ENCODE measurements at regions not wholly inside any gene's neighbourhood (a gene's known extent, or its start where the extent isn't known, plus 50 kb on each side); places are given as distances from the start of the nearest gene placed in this dataset.
A peak's percentile ranks its signal among the peaks of the same experiment; 100 is the strongest.

DNA sequence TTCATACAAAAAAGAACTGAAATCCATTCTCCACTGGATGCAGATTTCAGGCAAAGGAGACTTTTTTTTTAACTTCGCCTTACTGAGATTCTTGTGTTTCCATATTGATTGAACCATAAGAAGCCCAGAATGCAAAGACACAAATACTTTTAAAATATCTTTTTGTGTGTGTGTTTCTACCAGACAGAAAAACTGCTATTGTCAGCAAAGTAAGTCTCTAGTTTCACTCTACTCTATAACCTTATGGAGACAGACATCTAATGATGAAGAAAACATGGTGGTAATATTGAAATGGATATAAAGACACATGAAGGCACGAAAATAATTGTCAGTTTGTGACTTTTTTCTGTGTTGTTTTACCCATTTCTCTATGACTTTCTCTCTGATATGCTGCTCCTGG is 260.3 kb upstream of the RORB start:
- in situ Hi-C loops (cut with MboI; ENCODE audit: low pct_unique_long_range_greater_than_20kb, low sequenced_read_pairs, unreplicated experiment): no loop called here
- TF ChIP-seq, protein P1, sequence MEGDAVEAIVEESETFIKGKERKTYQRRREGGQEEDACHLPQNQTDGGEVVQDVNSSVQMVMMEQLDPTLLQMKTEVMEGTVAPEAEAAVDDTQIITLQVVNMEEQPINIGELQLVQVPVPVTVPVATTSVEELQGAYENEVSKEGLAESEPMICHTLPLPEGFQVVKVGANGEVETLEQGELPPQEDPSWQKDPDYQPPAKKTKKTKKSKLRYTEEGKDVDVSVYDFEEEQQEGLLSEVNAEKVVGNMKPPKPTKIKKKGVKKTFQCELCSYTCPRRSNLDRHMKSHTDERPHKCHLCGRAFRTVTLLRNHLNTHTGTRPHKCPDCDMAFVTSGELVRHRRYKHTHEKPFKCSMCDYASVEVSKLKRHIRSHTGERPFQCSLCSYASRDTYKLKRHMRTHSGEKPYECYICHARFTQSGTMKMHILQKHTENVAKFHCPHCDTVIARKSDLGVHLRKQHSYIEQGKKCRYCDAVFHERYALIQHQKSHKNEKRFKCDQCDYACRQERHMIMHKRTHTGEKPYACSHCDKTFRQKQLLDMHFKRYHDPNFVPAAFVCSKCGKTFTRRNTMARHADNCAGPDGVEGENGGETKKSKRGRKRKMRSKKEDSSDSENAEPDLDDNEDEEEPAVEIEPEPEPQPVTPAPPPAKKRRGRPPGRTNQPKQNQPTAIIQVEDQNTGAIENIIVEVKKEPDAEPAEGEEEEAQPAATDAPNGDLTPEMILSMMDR (IDR thresholded peaks at IDR 0.05; ENCODE audit: extremely low read depth, insufficient read depth, missing control alignments): no peak

DNA sequence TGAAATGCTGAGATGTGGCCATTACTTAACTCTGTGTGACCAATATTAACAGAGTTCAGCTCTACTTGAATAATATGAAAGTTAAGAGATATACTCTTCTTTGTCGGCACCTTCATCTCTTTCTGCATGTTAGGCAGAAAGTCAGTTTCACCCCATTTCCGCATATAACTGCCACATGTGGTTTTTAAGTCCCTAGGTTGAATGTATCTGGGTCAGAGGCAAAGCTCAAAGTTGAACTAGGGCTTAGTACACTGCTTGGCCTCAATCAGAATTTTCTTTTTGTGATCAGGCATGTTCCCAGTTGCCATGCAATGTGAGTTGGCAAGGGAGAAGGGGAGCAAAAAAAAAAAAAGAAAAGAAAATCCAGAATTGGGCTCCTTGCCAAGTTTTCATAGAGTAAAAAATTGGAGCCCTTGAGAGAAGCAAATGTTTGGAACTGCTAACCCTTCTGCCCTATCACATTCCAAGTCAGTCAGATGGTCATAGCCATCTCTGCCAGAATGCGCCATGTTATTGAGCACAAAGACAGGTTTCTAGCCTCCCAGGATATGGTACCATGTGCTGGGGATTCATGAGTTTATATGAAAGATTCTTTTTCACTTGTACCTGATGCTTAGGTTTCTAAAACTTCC is 251.2 kb upstream of the RORB start:
- TF ChIP-seq, protein P1 (IDR thresholded peaks at IDR 0.05; ENCODE audit: extremely low read depth, insufficient read depth, missing control alignments): no peak
- in situ Hi-C loops (cut with MboI; ENCODE audit: low pct_unique_long_range_greater_than_20kb, low sequenced_read_pairs, unreplicated experiment): no loop called here

More for the DNA sequence above, 260.3 kb upstream of the RORB start:
- DNase-seq (ENCODE audit: low spot score): no peak

DNA sequence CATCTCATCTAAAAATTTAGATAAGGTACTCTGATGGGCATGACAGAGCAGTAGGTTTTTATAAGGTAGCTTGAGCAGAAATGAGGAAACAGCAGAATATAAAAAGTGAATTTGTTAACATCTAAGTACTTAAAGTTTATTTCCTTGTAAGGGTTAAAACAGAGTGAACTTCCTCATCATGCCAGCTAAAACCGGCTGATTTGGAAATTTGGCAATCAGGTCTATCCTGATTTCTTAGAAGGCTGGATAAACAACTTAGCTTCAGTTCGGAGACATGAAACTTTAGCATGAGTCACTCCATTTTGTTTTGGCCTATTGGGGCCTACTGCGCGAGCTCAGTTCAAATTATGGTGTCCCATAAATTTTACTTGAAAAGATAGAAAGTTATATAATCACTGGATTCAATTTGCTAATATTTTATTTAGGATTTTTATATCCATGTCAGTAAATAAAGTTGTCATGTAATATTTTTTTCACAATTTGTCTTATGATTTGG is 241.6 kb upstream of the RORB start:
- in situ Hi-C loops (cut with MboI; ENCODE audit: low pct_unique_long_range_greater_than_20kb, low sequenced_read_pairs, unreplicated experiment): no loop called here
- TF ChIP-seq, protein P1 (IDR thresholded peaks at IDR 0.05; ENCODE audit: extremely low read depth, insufficient read depth, missing control alignments): no peak
- no peak for DNase-seq (ENCODE audit: low spot score)

More for the DNA sequence above, 251.2 kb upstream of the RORB start:
- no peak for DNase-seq (ENCODE audit: low spot score)

DNA sequence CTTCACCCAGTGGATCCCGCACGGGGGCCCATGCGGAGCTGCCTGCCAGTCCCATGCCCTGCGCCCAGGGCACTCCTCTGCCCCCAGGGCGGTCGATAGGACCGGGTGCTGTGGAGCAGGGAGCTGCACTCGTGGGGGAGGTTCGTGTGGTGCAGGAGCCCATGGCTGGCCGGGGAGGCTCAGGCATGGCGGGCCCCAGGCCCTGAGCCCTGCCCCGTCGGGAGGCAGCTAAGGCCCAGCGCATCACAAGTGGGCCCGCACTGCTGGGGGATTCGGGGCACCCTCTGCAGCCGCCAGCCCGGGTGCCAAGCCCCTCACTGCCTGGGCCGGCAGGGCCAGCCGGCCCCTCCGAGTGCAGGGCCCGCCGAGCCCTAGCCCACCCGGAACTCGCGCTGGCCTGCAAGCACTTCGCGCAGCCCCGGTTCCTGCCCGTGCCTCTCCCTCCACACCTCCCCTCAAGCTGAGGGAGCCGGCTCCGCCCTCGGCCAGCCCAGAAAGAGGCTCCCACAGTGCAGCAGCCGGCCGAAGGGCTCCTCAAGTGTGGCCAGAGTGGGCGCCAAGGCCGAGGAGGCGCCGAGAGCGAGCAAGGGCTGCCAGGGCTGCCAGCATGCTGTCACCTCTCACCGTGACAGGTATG is 221.1 kb upstream of the RORB start:
- TF ChIP-seq, protein P1 (IDR thresholded peaks at IDR 0.05; ENCODE audit: extremely low read depth, insufficient read depth, missing control alignments): no peak
- in situ Hi-C loops (cut with MboI; ENCODE audit: low pct_unique_long_range_greater_than_20kb, low sequenced_read_pairs, unreplicated experiment): no loop called here
- no peak for DNase-seq (ENCODE audit: low spot score)

DNA sequence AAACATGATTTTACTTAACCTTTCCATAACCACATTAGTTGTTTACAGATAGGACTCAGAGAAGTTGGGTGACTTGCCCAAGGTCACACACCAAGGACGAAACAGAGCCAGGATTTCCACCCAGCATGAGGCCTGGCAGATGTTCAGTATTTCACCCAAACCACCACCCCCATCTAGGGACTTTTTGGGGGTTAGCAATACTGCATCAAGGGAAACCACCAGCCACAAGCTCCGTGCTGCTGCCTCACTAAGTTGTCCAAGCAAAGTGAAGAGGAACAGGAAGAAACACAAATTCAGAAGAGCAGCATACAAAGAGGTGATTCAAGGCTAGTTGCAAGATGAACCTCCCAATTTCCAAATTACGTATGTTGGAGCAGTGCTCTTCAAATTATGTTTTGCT is 219.6 kb upstream of the RORB start:
- DNase-seq (ENCODE audit: low spot score): peak; percentile 66
- in situ Hi-C loops (cut with MboI; ENCODE audit: low pct_unique_long_range_greater_than_20kb, low sequenced_read_pairs, unreplicated experiment): no loop called here
- TF ChIP-seq, protein P1 (IDR thresholded peaks at IDR 0.05; ENCODE audit: extremely low read depth, insufficient read depth, missing control alignments): peak; percentile 15

DNA sequence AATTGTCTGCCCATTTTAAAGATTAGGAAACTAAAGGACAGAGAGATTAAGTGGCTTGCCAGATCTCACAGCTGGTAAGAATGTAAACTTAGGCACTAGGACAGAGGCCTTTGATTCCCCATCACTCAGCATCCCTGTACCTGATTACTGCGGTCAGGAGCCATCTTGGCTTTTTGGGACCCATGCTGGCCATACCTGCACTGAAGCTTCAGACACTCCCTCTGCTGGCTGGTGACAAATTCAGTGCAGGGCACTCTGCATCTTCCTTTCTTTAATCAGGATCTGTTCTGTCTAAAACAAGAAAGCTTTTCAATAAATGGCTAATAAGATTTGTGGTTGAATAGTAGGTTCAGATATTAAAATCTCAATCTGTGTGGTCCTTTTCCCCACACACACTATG is 215.5 kb upstream of the RORB start:
- in situ Hi-C loops (cut with MboI; ENCODE audit: low pct_unique_long_range_greater_than_20kb, low sequenced_read_pairs, unreplicated experiment): no loop called here
- DNase-seq (ENCODE audit: low spot score): no peak
- TF ChIP-seq, protein P1 (IDR thresholded peaks at IDR 0.05; ENCODE audit: extremely low read depth, insufficient read depth, missing control alignments): peak; percentile 33
